Thyroid gland (tissue), 4 donors: ENCODE measurements at regions not wholly inside any gene's neighbourhood (a gene's known extent, or its start where the extent isn't known, plus 50 kb on each side); places are given as distances from the start of the nearest gene placed in this dataset.

Experiments
- POLR2A ChIP-seq, 2 donors: fragments of 450-650 bp; IDR thresholded peaks; one replicate each; pipeline ENCODE4 v1.6.1; 2017; ENCODE audit warnings: antibody characterized with exemption in 2 of 2, mild to moderate bottlenecking in 2 of 2, moderate library complexity in 1 of 2
- TF ChIP-seq, protein P1 (sequence below), 6 experiments: fragments of 200-600 bp in 3 of 6; fragments of 450-650 bp in 3 of 6; sonication (generic) in 3 of 6; IDR thresholded peaks; one replicate each; pipeline ENCODE4 v1.5.1; 2016 to 2019; ENCODE audit warnings: antibody characterized with exemption in 6 of 6, mild to moderate bottlenecking in 2 of 6, inconsistent platforms in 1 of 6, moderate library complexity in 1 of 6

DNA sequence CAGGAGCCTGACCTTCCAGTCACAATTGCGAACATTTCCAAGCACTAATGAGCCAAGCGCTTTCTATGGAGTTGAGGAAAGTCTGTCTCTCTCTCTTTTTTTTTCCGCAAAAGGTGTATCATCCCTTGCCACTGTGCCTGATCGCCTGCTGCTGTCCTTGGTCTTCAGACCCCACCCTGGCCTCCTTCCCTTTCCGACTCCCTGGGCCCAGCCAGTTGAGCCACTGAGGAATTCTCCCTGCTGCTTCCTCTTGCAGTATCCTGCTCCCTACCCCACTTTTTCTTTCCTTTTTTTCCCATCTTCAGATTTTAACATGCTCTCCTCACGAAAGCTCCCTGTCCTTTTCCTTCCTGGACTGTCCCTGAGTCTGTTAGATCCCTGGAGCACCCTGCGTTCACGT is 396.5 kb upstream of the C2CD4B start:
- TF ChIP-seq, protein P1, sequence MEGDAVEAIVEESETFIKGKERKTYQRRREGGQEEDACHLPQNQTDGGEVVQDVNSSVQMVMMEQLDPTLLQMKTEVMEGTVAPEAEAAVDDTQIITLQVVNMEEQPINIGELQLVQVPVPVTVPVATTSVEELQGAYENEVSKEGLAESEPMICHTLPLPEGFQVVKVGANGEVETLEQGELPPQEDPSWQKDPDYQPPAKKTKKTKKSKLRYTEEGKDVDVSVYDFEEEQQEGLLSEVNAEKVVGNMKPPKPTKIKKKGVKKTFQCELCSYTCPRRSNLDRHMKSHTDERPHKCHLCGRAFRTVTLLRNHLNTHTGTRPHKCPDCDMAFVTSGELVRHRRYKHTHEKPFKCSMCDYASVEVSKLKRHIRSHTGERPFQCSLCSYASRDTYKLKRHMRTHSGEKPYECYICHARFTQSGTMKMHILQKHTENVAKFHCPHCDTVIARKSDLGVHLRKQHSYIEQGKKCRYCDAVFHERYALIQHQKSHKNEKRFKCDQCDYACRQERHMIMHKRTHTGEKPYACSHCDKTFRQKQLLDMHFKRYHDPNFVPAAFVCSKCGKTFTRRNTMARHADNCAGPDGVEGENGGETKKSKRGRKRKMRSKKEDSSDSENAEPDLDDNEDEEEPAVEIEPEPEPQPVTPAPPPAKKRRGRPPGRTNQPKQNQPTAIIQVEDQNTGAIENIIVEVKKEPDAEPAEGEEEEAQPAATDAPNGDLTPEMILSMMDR (IDR thresholded peaks at IDR 0.05): no peak
- no peak for TF ChIP-seq POLR2A (IDR thresholded peaks at IDR 0.05)
